HG03175 (cell line): ENCODE measurements at regions not wholly inside any gene's neighbourhood (a gene's known extent, or its start where the extent isn't known, plus 50 kb on each side); places are given as distances from the start of the nearest gene placed in this dataset.
"Not testable (repeated sequence)": the region's sequence is repeated elsewhere in the genome, so short reads cannot be mapped to it uniquely, and the experiment has no call there.

Experiments
- ATAC-seq: cut with Tn5 transposase; IDR thresholded peaks from one replicate; pipeline ENCODE4 v1.9.1; 2021; ENCODE audit warnings: mild to moderate bottlenecking, moderate library complexity; ENCODE audit not compliant: unreplicated experiment

DNA sequence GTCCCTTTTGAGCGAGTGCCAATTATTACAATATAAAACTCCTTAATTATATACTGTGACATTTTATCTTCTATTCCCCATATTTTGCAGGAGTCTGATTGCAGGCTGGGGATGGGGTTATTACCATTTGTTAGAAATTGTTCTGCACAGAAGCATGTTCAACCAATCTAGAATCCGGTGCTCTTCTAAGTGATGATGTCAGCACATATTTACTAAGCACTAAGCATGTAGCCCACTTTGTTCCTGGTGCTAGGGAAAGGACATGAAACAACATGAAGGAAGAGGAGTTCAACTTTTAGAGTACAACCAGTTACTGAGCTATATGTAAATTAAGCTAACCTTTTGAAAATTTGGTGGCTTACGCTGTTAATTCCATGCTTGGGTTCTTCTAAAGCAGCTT is 52.8 kb upstream of the IL1RAPL2 start:
- ATAC-seq, result no peak

DNA sequence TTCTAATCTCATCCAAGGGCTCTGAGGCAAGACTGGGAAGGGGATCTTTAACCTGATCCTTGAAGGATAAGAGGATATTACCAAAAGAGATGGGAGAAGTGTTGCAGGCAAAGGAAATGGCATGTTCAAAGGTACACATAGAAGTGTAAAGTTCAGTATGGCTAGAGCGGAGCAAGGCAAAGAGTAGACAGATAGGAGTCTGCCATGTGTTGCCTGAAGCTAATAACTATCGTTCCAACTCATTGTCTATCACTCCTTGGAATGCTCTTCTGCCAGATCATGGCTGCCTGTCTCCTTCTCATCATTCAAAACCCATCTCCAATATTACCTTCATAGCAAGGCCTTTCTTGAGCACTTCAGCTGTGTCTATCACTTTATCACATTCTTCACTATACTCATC is 55.2 kb upstream of the IL1RAPL2 start:
- no peak for ATAC-seq

DNA sequence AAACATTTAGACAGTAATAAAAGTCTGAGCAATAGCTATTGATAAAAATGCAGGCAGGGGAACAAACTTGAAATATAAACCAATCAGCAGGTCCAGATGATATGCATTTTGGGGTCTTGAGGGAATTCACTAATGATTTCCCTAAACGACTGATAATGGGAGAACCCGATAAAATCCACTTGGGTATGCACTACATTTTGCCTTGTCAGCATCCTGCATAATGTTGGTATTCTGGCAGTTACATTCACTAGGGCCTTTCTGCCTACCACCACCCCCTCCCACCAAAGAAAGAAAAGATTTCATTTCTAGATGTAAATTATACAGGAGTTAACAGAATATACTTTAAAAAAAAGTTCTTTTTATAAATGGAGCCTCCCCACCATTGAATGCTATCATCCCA is 63.5 kb upstream of the IL1RAPL2 start:
- ATAC-seq, result no peak

DNA sequence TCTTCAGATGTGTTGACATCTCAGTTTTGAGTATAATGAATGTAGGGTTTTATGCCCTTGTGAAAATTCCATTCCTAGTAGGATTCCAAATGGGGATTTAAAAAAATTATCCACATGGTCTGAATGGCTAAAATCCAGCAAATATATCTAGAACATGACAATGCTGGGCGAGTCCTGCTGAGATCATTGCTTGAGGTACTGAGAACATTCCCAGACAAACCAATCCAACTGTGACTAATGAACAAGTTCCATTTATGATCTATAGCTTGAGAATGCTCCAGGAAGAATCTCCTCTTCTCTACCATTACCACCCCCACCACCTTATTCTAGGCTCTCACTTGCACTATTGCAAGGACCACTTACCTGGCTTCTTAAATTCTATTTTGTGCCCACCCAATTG is 77.2 kb upstream of the IL1RAPL2 start:
- ATAC-seq, result no peak

DNA sequence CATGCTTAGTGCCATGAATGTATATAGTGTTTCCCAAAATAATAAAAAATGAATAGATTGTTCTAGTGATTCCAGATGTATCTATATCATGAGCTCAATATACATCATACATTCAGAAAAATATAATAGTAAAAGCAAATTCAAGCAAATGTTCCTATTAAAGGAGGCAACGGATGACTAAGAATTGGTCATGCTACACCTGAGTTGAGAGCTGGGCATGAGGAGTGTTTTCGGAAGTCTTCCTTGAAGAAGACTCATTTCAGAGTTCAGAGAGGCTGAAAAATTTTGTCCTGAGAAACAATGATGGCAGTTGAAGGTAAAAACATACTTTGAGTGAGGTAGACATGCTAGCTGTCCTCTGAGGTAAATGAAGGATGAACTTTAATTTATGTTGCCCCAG is 79.3 kb upstream of the IL1RAPL2 start:
- ATAC-seq, result no peak

DNA sequence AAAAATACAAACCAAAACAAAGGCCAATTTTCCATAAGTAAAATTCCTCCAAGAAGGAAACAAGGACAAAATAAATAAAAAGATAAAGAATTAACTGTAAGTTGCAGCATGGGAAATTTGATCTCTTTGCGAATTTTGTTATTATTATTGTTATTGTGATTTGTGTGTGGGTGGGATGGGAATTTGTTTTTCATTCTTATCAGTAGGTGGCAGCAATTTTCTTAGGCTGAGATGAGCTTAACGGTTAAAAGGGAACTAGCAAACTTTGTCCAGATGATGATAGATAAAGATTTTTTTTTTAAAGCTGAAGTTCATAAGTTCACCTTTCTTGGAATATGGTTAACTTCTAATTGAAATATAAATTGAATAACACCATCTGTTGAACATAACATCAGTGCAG is 83.2 kb upstream of the IL1RAPL2 start:
- ATAC-seq, result no peak

DNA sequence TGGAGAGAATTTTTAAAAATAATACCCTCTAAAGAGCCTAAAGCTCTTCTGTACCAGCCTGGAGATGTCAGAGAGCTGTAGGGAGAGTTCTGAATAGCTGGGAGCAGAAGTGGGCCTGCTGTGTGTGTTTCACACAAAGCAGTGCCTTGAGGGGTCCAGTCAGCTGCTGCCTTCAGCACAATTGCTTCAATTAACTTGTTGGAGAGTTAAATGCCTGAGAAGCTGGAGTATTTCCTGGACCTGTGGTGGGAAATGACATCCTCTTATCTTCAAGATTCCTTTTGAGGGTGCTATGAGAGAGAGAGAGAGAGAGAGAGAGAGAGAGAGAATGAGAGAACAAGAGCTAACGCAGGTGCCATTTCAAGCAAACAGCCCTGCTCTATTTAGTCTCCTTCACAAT is 96.2 kb upstream of the IL1RAPL2 start:
- ATAC-seq, result no peak

DNA sequence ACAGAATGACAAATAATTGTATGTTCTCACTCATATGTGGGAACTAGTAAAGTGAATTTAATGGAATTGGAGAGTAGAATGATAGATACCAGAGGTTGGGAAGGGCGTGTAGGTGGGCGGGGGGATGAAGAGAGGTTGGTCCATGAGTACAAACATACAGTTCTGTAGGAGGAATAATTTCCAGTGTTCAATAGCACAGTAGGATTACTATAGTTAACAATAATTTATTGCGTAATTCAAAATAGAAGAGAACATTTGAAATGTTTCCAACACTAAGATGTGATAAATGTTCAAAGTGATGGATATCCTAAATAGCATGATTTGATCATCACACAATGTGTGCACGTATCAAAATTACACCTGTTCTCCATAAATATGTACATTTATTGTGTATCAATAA is 106.2 kb upstream of the IL1RAPL2 start:
- ATAC-seq, result no peak

DNA sequence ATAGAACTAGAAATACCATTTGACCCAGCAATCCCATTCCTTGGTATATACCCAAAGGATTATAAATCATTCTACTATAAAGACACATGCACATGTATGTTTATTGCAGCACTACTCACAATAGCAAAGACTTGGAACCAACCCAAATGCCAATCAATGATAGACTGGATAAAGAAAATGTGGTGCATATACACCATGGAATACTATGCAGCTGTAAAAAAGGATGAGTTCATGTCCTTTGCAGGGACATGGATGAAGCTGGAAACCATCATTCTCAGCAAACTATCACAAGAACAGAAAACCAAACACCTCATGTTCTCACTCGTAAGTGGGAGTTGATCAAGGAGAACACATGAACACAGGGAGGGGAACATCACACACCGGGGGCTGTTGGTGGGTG is 108.9 kb upstream of the IL1RAPL2 start:
- ATAC-seq, result not testable (repeated sequence)

DNA sequence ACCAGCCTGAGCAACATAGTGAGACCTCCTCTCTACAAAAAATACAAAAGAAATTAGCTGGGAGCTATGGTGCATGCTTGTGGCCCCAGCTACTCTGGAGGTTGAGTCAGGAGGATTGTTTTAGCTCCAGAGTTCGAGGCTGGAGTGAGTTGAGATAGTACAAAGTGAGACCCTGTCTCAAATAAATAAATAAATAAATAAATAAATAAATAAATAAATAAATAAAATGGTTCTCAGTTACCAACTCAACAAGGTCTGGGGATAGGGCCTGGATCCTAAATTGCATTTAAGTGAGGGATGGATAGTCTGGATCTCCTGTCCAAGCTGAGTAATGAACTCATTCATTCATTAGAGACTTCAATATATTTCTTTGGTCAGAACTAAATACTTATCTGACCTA is 115.7 kb upstream of the IL1RAPL2 start:
- no peak for ATAC-seq

DNA sequence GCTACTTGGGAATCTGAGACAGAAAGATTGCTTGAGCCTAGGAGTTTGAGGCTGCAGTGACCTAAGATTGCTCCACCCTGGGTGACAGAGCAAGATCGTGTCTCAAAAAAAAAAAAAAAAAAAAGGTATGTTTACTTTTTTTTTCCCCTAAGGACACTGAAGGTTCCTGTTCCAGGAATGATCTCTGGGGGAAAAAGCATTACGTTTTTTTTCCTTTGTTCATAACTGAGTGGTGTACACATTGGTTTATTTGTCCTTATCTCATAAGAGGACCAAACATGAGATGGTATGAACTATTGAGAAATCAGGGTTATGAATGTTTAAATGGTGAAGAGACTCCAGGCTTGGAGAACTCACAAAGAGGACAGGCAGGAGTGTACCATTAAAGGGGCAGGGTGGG is 120.4 kb upstream of the IL1RAPL2 start:
- no peak for ATAC-seq

DNA sequence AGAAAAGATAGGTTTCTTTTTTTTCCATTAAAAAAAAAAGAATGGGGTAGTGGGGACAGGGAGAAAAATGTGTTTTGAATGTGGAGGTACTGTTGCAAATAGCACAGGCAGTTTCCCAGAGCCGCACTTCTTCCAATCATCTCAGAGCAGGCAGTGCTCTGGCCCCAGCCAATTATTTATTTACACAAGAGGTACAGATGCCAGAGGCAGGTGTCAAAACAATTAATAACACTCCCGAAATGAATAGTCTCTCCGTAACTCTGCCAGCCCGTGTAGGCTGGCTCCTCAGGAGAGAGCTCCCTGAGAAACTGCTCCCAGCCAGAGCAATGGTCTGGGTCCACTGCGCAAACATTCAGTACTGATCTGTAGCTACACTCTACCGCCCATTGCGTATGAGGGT is 130.8 kb upstream of the IL1RAPL2 start:
- ATAC-seq, result no peak

DNA sequence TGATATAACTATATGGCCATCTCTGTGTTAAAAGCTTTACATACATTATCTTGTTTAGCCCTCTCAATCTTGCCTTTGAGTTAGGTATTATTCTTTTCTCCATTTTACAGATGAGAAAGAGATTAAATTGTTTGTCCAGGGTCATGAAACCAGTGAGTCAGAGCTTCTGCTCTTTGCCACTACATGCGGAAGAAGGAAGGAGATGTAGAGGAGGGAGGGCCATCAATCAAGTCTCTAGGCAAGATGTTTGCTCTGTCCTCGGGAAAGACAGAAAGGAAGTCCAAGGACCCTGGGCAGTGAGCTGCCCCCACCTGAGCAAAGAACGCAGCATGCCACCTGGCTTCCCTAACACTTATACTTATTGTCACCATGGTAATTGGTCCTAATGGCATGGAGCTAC is 133.7 kb upstream of the IL1RAPL2 start:
- no peak for ATAC-seq

DNA sequence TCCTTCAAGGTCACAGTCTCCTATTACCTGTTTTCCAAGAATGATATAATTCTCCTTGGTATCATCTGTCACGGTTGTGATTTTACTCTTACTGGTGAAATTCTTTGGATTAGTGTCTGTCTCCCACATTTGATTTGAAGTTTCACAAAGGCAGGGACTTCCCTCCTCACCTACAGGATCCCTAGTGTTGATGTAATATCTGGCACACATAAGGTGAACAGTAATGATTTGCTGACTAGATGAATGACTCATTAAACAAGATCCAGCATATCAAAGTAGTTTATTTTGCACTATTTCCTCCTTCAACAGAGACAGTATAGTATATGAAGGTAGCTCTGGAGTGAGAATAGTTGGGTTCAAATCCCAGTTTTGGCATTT is 135.3 kb upstream of the IL1RAPL2 start:
- ATAC-seq, result no peak

DNA sequence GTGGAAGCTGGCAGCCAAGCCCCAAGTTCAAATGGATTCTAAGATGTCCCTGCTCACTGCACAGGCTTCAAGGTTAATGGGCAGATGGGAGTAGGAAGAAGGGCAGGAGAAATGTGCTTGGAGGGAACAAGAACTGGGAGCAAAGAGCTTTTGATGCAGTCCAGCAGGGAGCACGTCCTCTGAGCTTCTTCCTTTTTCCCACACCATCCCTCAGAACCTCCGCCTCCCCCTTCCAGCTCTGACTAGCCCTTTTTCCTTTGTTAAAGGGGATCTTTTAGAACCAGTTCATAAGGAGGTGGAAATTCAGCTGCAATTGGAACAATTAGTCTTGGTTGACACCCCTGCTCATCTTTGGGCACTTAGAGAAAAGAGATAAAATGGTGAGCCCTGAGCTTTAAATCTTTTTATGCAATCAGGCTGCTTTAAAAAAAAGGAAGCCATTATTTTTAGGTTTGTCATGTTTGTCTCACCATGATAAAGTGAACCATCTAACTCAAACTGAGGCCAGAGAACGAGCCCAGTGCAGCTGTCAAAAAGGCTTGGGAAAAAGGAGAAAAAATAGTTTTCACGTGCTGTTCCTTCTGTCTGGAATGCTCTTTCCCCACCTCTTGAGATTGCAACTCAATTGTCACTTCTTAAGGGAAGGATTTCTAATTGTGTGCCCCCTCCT is 135.8 kb upstream of the IL1RAPL2 start:
- no peak for ATAC-seq

DNA sequence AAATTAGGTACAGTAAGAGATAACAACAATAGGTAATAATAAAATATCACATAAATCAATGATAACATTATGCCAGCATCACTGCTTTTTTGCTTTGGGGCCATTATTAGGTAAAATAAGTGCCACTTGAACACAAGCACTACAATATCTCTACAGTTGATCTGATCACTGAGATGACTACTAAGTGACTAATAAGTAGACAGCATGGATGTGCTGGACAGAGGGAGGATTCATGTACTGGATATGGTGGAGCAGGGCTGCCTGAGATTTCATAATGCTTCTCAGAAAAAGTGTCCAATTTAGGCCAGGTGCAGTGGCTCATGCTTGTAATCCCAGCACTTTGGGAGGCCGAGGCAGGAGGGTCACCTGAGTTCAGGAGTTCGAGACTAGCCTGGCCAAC is 137.8 kb upstream of the IL1RAPL2 start:
- no peak for ATAC-seq

DNA sequence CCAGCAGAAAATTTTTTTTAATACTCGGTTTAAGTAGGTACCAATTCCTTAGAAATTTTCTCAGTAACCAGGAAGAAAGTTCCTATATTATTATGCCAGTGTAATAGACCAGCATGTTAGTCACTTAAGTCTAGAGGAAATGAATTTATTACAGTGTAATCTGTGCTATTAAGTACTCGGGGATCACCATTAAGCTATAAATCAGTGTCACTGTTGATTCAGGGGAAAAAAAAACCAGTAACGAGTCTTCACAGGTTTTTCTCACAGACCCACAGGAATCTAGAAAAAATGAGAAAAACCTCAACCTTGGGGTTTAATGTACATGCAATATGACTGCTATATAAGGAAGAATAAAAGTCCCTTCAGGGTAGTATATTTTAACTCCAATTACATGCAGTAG is 138.3 kb upstream of the IL1RAPL2 start:
- ATAC-seq, result no peak

DNA sequence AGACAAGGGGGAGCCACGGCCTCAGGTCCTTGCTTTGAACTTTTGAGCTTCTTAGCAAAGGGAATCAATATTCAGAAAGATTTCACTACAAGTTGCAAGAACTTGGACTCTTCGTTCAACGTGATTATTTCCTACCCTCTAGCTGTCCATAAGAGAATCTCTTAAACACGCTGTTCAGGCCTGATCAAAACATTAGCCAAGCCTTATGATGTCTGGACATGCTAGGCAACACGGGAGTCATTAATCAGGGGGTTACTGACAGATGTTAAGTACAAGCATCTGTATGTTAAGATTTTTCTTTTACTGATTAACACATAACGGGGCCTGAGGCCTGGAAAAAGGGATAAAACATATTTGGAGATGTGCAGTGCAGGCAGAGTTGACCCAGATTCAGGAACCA is 138.9 kb upstream of the IL1RAPL2 start:
- ATAC-seq, result no peak

DNA sequence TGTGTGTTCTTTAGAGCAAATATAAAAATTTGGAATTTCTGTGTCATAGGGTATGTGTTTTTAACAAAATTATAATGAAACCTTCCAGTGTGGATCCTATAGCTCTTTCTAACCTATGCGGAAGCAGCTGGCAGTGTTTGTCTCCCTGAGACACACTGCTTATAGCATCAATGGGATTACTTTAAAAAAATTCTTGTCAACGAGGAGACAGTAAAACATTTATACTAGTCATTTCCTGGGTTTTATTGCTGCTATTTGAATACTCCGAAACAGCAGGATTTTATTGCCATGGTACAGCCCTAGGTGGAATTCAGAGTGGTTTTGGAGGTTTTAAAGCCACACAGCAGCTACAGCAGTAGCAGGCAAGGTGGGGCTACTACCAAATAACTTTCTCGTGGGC is 145.1 kb upstream of the IL1RAPL2 start:
- no peak for ATAC-seq

DNA sequence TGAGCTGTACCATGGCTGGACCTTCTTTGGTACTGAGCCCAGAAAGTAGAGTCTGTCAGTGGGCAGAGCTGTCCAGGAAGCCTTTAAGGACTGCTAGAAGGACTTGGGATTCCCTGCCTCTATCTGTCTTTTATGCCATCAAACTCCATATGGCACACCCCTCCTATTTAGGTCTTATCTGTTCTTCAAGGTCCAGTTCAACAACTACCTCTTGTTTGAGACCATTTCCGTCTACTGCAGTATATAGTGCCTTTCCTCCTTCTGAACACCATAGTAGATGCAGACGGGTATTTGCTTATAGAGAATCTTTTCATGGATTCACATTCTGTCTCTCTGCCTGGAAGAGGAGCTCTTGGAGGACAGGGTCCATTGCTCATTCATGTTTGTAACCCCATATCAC is 146.1 kb upstream of the IL1RAPL2 start:
- no peak for ATAC-seq

DNA sequence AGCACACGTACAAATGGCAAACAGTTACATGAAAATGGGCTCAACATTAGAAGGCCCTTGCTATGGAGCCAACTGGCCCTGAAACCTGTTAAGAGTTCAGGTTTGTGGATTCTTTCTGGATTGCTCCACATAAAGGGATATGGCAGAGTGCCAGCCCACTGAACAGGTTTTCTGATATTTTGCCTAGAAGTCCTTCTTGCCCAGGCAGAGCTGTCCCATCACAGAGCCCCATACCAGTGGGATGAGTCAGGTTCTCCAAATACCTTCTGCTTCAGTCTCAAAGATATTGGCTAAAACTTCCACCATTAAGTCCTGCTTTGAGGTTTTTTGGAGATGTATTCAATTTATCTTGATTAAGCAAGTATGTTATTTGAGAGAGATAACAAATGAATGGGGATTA is 146.8 kb upstream of the IL1RAPL2 start:
- ATAC-seq, result no peak

DNA sequence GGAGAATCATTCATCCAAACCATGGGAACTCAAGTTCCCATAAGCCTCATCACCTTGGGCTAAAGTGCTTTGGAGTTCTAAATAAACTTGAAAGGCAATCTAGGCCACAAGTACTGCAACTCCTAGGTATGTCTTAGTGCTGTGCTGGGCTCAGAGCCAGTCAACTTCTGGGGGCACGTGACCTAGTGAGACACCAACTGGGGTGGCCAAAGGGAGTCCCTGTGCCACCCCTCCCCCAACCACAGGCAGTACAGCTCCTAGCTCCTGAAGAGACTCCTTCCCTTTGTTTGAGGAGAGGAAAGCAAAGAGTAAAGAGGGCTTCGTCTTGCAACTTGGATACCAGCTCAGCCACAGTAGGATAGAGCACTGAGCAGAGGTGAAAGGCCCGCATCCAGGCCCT is 154.2 kb upstream of the IL1RAPL2 start:
- ATAC-seq, result no peak

DNA sequence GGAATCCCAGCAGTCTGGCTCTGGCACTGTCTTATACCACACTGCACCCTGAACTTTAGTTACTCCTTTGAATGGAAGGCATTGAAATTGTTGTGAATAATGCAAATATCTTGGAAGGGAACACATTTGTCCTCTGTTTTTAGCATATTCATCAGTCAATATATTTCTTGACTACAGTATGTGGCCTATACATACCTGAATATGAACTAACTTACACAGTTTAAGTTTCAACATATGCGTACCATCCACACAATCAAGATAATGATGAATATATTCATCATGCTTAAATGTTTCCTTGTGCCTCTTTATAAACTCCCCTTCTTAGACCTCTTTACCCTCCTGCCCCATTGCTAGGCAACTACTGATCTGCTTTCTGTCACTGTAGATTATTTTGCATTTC is 145.7 kb upstream of the ESX1 start:
- ATAC-seq, result no peak

DNA sequence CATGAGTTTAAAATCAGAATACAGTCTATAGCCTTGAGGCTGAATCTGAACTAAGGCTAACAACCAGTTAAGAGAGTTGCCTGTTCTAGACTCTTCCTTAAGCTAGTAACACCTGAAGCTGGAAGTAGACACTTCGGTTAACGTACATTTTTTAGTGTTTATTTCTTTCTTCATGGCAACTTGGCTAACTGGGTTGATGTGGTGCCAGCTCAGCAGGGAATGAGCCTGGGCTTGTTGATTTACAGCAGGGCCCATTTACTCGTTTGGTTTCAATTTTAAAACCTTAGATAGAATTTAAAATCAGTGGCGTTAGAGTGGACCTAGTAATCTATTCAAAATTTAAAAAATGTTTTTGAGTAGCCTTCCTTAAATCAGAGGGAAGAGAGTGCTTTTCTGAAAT is 137.6 kb upstream of the ESX1 start:
- ATAC-seq, result no peak
